PC-9 (cell line): ENCODE measurements at regions not wholly inside any gene's neighbourhood (a gene's known extent, or its start where the extent isn't known, plus 50 kb on each side); places are given as distances from the start of the nearest gene placed in this dataset.

Source experiments
- BruUV-seq: library from RNA; stranded (reverse); fragments of 400-500 nt; replicated peaks from 2 replicates; lab custom pipeline; 2021; lab: Mats Ljungman, UMichigan
- CTCF ChIA-PET: fragments of 300-600 bp; sonication (Branson Sonifier 250); formaldehyde crosslinking; loops from one replicate; lab custom pipeline; 2022; ENCODE audit warnings: antibody characterized with exemption; lab: Charles Lee
- POLR2A ChIA-PET: fragments of 300-600 bp; sonication (Branson Sonifier 250); formaldehyde crosslinking; loops from one replicate; lab custom pipeline; 2022; ENCODE audit warnings: antibody characterized with exemption; ENCODE audit not compliant: unreplicated experiment; lab: Charles Lee
- DNase-seq, 2 experiments: peaks; one replicate each; pipeline versions ENCODE4 v3.0.0 to v3.0.0-alpha.2; 2015 to 2022; ENCODE audit warnings: mixed read lengths in 1 of 2
- H2AFZ ChIP-seq: fragments of 200-600 bp; sonication (generic); 2 replicates; pipeline ENCODE4 v1.8.1; 2017; ENCODE audit warnings: antibody characterized with exemption
- H3F3A ChIP-seq: fragments of 200-600 bp; sonication (generic); 2 replicates; pipeline ENCODE4 v1.8.1; 2017; ENCODE audit warnings: antibody characterized with exemption, mild to moderate bottlenecking, low read depth; ENCODE audit not compliant: insufficient read depth
- H3K27ac ChIP-seq: fragments of 200-600 bp; sonication (generic); 2 replicates; pipeline ENCODE4 v1.6.1; 2016; ENCODE audit warnings: mixed run types
- H3K27me3 ChIP-seq: fragments of 200-600 bp; sonication (generic); 2 replicates; pipeline ENCODE4 v1.6.1; 2016; ENCODE audit warnings: low read depth, mixed run types; ENCODE audit not compliant: insufficient read depth
- H3K36me3 ChIP-seq: fragments of 200-600 bp; sonication (generic); 2 replicates; pipeline ENCODE4 v1.6.1; 2016; ENCODE audit warnings: low read depth, mixed run types
- H3K4me1 ChIP-seq: fragments of 200-600 bp; sonication (generic); replicated peaks from 2 replicates; pipeline ENCODE4 v1.6.1; 2016; ENCODE audit warnings: mixed run types; ENCODE audit not compliant: insufficient read depth
- H3K4me2 ChIP-seq: fragments of 200-600 bp; sonication (generic); 2 replicates; pipeline ENCODE4 v1.6.1; 2017; ENCODE audit warnings: mixed run types
- H3K4me3 ChIP-seq: fragments of 200-600 bp; sonication (generic); 2 replicates; pipeline ENCODE4 v1.6.1; 2016; ENCODE audit warnings: mixed run types
- H3K79me2 ChIP-seq: fragments of 200-600 bp; sonication (generic); 2 replicates; pipeline ENCODE4 v1.6.1; 2017; ENCODE audit warnings: low read depth, mixed run types
- H3K9me2 ChIP-seq: fragments of 200-600 bp; sonication (generic); 2 replicates; pipeline ENCODE4 v1.8.1; 2017; ENCODE audit warnings: mild to moderate bottlenecking; ENCODE audit not compliant: insufficient read depth
- H3K9me3 ChIP-seq: fragments of 200-600 bp; sonication (generic); 2 replicates; pipeline ENCODE4 v1.8.1; 2016; ENCODE audit warnings: low read depth; ENCODE audit not compliant: insufficient read depth
- H4K20me1 ChIP-seq: fragments of 200-600 bp; sonication (generic); 2 replicates; pipeline ENCODE4 v1.8.1; 2017; ENCODE audit not compliant: insufficient read depth
- CTCF ChIP-seq: fragments of 200-600 bp; sonication (generic); conservative IDR thresholded peaks from 2 replicates; pipeline ENCODE4 v1.6.1; 2017; ENCODE audit warnings: mixed run types, antibody characterized with exemption, mild to moderate bottlenecking, moderate library complexity
- EZH2 ChIP-seq: fragments of 200-600 bp; sonication (generic); IDR thresholded peaks from 2 replicates; pipeline ENCODE4 v1.8.0; 2017; ENCODE audit warnings: antibody characterized with exemption, low read depth
- intact Hi-C: fragments of 100-400 bp; cut with micrococcal nuclease; formaldehyde crosslinking; loops from one replicate; pipeline ENCODE4 v1.10.0; 2022; ENCODE audit not compliant: unreplicated experiment

- DNase-seq: no peak
- Histone ChIP-seq H2AFZ (no peak overlapping the region), H3K4me1 (no peaks in the 10 kb centered on the region), H3K9me2 (no peaks in the 10 kb centered on the region), H4K20me1 (no peaks in the 10 kb centered on the region), H3K9me3 (no peaks in the 10 kb centered on the region), H3K4me2 (no peak overlapping the region), H3K79me2 (no peaks in the 10 kb centered on the region), H3K36me3 (no peaks in the 10 kb centered on the region), H3F3A (no peaks in the 10 kb centered on the region), H3K4me3 (no peak overlapping the region), H3K27ac (no peak overlapping the region), H3K27me3 (no peaks in the 10 kb centered on the region)
- intact Hi-C loops: no loop called here
- no peak for TF ChIP-seq CTCF
- no peak for TF ChIP-seq EZH2
- no TSS peak for BruUV-seq
- ChIA-PET CTCF (no interaction called here), POLR2A (no interaction called here)
These were observed 585.1 kb downstream of the SLC4A3 start for GRCh38 chr2:220212296-220213080.

GRCh38 chr2:220215785-220216184, 588.4 kb downstream of the SLC4A3 start:
- Histone ChIP-seq H3K4me2 (no peak overlapping the region), H4K20me1 (no peaks in the 10 kb centered on the region), H3K4me3 (no peak overlapping the region), H2AFZ (no peak overlapping the region), H3K4me1 (no peaks in the 10 kb centered on the region), H3K79me2 (no peaks in the 10 kb centered on the region), H3K27ac (no peak overlapping the region), H3K9me3 (peaks cover 6% of the 10 kb centered on the region; the same call in 1 of the 2 replicates), H3K9me2 (no peaks in the 10 kb centered on the region), H3K36me3 (no peaks in the 10 kb centered on the region), H3K27me3 (no peaks in the 10 kb centered on the region), H3F3A (no peaks in the 10 kb centered on the region)
- no peak for DNase-seq
- intact Hi-C loops: no loop called here
- POLR2A ChIA-PET: no interaction called here
- BruUV-seq: no TSS peak
- CTCF ChIA-PET: no interaction called here
- TF ChIP-seq CTCF: no peak
- TF ChIP-seq EZH2: no peak

- H4K20me1 ChIP-seq: no peaks in the 10 kb centered on the region
- no peak overlapping the region for H2AFZ ChIP-seq
- H3K79me2 ChIP-seq: no peaks in the 10 kb centered on the region
- DNase-seq: peak in 1 of 2 experiments; percentile 6
- no peak overlapping the region for H3K4me3 ChIP-seq
- peaks cover 7% of the 10 kb centered on the region for H3K4me1 ChIP-seq
- no peak overlapping the region for H3K27ac ChIP-seq
- H3K4me2 ChIP-seq: no peak overlapping the region
- TF ChIP-seq CTCF (no peak), EZH2 (no peak)
- H3K9me3 ChIP-seq: peaks cover 6% of the 10 kb centered on the region
- no peaks in the 10 kb centered on the region for H3K9me2 ChIP-seq
- no peaks in the 10 kb centered on the region for H3K36me3 ChIP-seq
- ChIA-PET POLR2A (interaction anchor here (0.5 kb wide), 1 partner anchor 602 kb away, joined by 3 read pairs; no protein-coding TSS in a partner anchor), CTCF (no interaction called here)
- BruUV-seq: no TSS peak
- no peaks in the 10 kb centered on the region for H3K27me3 ChIP-seq
- H3F3A ChIP-seq: peaks cover 5% of the 10 kb centered on the region
- intact Hi-C loops: no loop called here
These were observed 591.9 kb downstream of the SLC4A3 start for GRCh38 chr2:220219371-220219770.
